ENCODE measurements at regions not wholly inside any gene's neighbourhood (a gene's known extent, or its start where the extent isn't known, plus 50 kb on each side); places are given as distances from the start of the nearest gene placed in this dataset.

- DNase-seq: peak; percentile 54
Observed at GRCh38 chr12:68451261-68452077, 119.3 kb upstream of the MDM1 start.

- no peak for DNase-seq
Observed at GRCh38 chr12:68452078-68452715, 120.0 kb upstream of the MDM1 start.

GRCh38 chr12:68453278-68453677 is 121.1 kb upstream of the MDM1 start:
- DNase-seq: no peak

- no peak for DNase-seq
Observed at GRCh38 chr12:68453876-68454275, 121.7 kb upstream of the MDM1 start.

- DNase-seq: no peak
Observed at GRCh38 chr12:68454892-68455291, 122.7 kb upstream of the MDM1 start.

GRCh38 chr12:68455691-68456345 is 123.7 kb upstream of the MDM1 start:
- peak; percentile 34 for DNase-seq

GRCh38 chr12:68458866-68459265 is 126.7 kb upstream of the MDM1 start:
- no peak for DNase-seq

- DNase-seq: no peak
Observed at GRCh38 chr12:68460236-68460635, 128.1 kb upstream of the MDM1 start.

GRCh38 chr12:68461645-68462044 is 129.5 kb upstream of the MDM1 start:
- no peak for DNase-seq

- DNase-seq: no peak
Observed at GRCh38 chr12:68462803-68463202, 130.6 kb upstream of the MDM1 start.

GRCh38 chr12:68465227-68465626 is 133.1 kb upstream of the MDM1 start:
- DNase-seq: no peak

- DNase-seq: no peak
Observed at GRCh38 chr12:68467514-68467913, 135.4 kb upstream of the MDM1 start.

- DNase-seq: no peak
Observed at GRCh38 chr12:68468036-68468435, 135.9 kb upstream of the MDM1 start.

GRCh38 chr12:68469113-68469512 is 137.0 kb upstream of the MDM1 start:
- DNase-seq: no peak

GRCh38 chr12:68470664-68471328 is 138.6 kb upstream of the MDM1 start:
- DNase-seq: no peak

- DNase-seq: no peak
Observed at GRCh38 chr12:68474467-68475204, 136.1 kb upstream of the RAP1B start.

GRCh38 chr12:68476794-68477193 is 133.9 kb upstream of the RAP1B start:
- DNase-seq: no peak

GRCh38 chr12:68477261-68477772 is 133.4 kb upstream of the RAP1B start:
- no peak for DNase-seq

- DNase-seq: no peak
Observed at GRCh38 chr12:68477906-68478305, 132.8 kb upstream of the RAP1B start.

GRCh38 chr12:68478516-68479260 is 132.0 kb upstream of the RAP1B start:
- no peak for DNase-seq

GRCh38 chr12:68479261-68479895 is 131.3 kb upstream of the RAP1B start:
- DNase-seq: no peak
